ENCODE measurements at regions not wholly inside any gene's neighbourhood (a gene's known extent, or its start where the extent isn't known, plus 50 kb on each side); places are given as distances from the start of the nearest gene placed in this dataset.

DNA sequence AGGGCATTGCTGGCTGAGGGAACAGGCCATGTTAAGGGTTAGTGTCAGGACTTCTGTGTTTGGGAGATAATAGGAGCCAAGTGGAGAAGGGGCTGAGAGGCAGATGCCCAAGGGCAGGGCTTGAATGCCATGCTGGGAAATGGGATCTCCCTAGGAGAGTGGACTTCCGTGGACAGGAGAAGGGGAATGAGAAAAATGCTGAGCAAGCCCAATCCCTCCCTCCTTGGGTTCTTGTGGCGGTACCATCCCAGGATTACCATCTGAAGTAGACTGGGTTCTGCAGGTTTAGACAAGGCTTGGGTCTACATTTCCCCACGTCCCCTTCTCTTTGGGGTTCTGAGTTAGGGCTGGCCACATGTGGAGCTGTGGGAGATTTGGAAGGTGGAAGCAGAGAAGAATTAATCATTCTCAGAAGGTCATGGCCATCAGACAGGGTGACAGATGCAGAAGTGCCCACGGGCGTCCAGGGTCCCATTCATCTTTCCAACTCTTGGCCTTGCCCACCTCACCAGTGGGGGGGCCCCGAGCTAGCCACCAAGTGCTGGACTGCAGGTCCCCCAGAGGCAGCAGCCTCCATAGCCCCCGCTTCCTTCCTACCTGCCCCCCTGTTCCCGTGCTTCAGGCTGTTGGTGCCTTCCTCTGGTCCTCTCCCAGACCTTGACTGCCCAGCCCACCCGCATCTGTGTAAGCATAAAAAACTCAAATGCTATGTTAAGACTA is 354.8 kb downstream of the RPS24 start:
- TF ChIP-seq, protein P1, sequence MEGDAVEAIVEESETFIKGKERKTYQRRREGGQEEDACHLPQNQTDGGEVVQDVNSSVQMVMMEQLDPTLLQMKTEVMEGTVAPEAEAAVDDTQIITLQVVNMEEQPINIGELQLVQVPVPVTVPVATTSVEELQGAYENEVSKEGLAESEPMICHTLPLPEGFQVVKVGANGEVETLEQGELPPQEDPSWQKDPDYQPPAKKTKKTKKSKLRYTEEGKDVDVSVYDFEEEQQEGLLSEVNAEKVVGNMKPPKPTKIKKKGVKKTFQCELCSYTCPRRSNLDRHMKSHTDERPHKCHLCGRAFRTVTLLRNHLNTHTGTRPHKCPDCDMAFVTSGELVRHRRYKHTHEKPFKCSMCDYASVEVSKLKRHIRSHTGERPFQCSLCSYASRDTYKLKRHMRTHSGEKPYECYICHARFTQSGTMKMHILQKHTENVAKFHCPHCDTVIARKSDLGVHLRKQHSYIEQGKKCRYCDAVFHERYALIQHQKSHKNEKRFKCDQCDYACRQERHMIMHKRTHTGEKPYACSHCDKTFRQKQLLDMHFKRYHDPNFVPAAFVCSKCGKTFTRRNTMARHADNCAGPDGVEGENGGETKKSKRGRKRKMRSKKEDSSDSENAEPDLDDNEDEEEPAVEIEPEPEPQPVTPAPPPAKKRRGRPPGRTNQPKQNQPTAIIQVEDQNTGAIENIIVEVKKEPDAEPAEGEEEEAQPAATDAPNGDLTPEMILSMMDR (conservative IDR thresholded peaks at IDR 0.05; ENCODE audit: low read depth, low read length): no peak
- TF ChIP-seq EZH2 (IDR thresholded peaks at IDR 0.05; ENCODE audit: borderline replicate concordance, low read depth, low read length, poor library complexity, severe bottlenecking): no peak
